Fibroblast of pulmonary artery (primary cell): ENCODE measurements at regions not wholly inside any gene's neighbourhood (a gene's known extent, or its start where the extent isn't known, plus 50 kb on each side); places are given as distances from the start of the nearest gene placed in this dataset.
A peak's percentile ranks its signal among the peaks of the same experiment; 100 is the strongest.

ENCODE experiments used
- DNase-seq: peaks from one replicate; pipeline ENCODE4 v3.0.0-alpha.2; 2010; ENCODE audit warnings: low read depth
- H3K4me3 ChIP-seq: replicated peaks from 2 replicates; pipeline ENCODE4 v1.5.1; 2011; ENCODE audit warnings: low read depth, mild to moderate bottlenecking, control low read depth, low read length, moderate library complexity
- TF ChIP-seq, protein P1 (sequence below): IDR thresholded peaks from 2 replicates; pipeline ENCODE4 v1.5.1; 2011; ENCODE audit warnings: mild to moderate bottlenecking, control low read depth, low read length, inconsistent platforms; ENCODE audit errors: missing control alignments

DNA sequence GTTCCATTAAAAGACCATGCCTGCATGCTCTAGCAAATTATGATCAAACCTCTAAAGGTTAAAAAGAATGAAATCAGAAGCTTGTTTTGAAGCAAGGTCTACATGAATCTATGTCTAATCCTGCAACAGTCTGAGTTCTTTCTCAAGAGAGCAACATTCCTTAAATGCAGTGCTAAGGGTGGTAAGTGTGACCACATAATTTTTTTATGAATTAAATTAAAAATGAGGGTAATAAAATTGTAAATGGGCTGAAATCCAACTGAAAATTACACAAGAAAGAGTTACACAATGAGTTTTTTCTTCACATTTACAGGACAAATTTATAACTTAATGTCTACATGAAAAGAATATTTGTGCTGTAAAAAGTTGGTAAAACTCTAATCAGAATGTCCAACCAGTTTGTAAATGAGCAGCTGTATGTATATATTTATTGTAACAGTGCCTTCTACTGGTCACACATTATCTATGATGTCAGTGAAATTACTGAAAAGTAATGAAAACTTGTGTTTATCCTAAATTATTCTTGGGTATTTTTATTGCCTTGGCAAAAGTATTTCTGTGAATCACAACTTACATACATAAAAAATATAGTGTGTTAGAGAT lies 336.3 kb upstream of the PITX2 start:
- DNase-seq: peak; percentile 13
- TF ChIP-seq, protein P1, sequence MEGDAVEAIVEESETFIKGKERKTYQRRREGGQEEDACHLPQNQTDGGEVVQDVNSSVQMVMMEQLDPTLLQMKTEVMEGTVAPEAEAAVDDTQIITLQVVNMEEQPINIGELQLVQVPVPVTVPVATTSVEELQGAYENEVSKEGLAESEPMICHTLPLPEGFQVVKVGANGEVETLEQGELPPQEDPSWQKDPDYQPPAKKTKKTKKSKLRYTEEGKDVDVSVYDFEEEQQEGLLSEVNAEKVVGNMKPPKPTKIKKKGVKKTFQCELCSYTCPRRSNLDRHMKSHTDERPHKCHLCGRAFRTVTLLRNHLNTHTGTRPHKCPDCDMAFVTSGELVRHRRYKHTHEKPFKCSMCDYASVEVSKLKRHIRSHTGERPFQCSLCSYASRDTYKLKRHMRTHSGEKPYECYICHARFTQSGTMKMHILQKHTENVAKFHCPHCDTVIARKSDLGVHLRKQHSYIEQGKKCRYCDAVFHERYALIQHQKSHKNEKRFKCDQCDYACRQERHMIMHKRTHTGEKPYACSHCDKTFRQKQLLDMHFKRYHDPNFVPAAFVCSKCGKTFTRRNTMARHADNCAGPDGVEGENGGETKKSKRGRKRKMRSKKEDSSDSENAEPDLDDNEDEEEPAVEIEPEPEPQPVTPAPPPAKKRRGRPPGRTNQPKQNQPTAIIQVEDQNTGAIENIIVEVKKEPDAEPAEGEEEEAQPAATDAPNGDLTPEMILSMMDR: peak; percentile 22
- no peak overlapping the region for H3K4me3 ChIP-seq

DNA sequence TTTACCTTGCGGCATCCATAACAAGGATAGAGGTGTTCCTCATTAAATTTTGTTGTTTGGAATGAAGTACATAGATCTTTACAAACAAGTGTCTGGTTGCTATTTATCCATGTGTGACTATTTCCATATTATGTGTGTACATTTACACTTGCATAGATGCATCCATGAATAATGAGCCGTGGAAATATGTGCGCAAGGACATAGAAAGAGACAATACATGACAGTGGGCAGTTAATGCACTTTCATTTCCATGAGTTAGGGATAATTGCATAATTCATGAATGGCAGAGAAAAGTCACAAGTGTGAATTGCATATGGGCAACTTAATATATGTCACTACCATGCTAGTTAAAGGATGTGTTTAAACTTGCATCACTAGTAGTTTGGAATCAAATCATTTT lies 338.2 kb upstream of the PITX2 start:
- TF ChIP-seq, protein P1: no peak
- no peak overlapping the region for H3K4me3 ChIP-seq
- DNase-seq: no peak

DNA sequence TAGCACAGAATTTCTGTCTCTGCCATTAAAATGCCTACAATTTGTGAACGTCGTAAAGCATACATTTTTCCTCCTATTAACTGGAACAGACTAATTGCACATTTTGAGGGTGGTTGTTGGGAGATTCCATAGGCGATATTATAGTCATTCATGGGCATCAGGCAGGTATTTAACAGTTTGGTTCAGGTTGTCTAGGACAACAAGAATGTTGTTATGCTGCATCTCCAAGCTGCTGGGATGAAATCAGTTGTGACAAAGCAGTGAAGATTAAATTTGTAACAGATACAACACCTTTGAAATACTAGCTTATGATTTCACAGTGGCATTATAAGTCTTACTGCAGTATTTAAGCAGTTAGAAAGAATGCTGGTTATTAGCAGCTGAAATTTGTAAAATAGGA lies 339.7 kb upstream of the PITX2 start:
- DNase-seq: no peak
- no peak overlapping the region for H3K4me3 ChIP-seq
- TF ChIP-seq, protein P1: no peak

DNA sequence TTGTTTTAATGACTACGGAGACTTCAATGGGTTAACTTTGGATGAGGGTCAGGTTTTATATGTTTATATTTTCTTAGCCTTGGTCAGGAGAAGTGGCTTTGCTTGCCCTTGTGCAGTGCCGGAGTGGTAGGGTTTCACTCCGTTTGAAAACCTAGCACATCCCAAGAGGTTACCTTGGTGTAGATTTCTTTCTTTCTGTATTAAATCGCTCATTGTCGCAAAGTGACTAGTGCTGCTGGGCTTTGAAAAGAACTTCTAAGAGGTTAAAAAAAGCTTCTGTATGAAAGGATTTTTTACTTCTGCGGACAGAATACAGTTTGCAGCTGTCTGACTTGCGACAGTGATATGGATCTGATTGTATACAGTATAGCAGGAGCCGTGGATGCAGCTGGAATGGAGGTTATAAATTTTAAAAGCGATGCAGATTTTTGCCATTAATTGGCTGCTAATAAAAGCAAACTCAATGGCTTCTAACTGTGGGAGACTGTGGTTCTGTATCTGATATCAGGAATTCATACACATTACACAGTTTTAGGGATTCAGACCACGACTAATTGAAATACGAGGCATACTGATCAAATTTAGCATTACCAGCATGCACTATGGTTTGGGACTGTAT lies 340.9 kb upstream of the PITX2 start:
- H3K4me3 ChIP-seq: no peak overlapping the region
- DNase-seq: no peak

DNA sequence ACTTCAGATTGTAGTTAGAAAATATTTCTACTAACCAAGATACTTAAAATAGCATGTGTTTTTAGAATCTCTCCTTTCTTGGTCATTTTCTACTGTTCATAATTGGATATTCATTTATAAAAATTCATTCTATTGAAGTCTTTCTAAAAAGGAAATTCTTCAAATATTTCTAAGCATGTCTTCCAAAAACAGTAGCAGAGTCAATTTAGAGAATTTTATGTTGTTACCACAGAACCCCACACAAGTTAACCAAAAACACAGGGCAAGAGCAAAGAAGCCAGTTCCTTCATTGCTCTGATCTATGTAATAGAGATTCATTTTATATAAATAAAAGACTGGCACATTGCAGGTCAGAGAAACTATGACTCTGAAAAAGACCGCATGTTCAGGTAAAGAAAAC lies 345.1 kb upstream of the PITX2 start:
- TF ChIP-seq, protein P1: no peak
- no peak overlapping the region for H3K4me3 ChIP-seq
- no peak for DNase-seq

More for the DNA sequence above, 340.9 kb upstream of the PITX2 start:
- TF ChIP-seq, protein P1: no peak

DNA sequence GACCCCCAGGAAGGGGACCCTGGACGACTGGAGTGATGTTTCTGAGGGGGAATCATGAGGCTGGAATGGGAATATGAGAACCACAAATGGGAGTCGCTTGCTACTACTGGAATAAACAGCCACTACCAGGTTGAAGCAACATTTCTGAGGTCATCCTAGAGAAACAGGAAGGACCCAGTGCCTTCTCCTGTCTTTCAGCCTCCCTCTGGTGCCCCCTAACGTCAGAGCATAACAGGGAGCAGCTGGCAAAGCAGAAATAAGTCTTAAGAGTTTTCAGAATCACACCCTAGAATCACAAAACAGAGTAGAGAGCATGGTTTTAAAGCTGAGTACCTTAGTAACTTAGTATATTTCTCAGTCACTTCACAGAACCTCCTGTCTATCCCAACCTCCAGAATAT lies 347.8 kb upstream of the PITX2 start:
- peak; percentile 23 for DNase-seq
- no peak overlapping the region for H3K4me3 ChIP-seq
- TF ChIP-seq, protein P1: peak; percentile 38

DNA sequence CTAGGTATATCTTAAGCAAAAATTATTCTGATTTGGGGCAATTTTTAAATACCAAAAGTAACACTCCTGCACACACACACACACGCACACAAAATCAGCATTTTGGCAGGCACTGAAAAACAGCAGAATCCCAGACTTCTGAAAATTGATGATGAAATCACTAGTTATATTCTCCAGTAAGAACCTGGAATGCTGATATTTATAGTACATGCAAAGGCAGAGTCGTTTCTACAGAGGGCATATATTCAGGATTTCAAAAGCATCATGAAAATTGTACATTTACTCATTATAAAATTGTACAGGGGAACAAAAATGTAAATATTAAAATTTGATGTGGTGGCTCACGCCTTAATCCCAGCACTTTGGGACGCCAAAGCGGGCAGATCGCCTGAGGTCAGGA lies 352.5 kb upstream of the PITX2 start:
- H3K4me3 ChIP-seq: no peak overlapping the region
- TF ChIP-seq, protein P1: no peak
- no peak for DNase-seq
